IMR-90 (cell line): ENCODE measurements at regions not wholly inside any gene's neighbourhood (a gene's known extent, or its start where the extent isn't known, plus 50 kb on each side); places are given as distances from the start of the nearest gene placed in this dataset.
A peak's percentile ranks its signal among the peaks of the same experiment; 100 is the strongest.

Experiments
- ATAC-seq: fragments of 200-7000 bp; cut with Tn5 transposase; 2 replicates; pipeline ENCODE4 v1.9.1; 2020; ENCODE audit warnings: low read depth, mild to moderate bottlenecking, moderate library complexity
- BruUV-seq: library from RNA; stranded (reverse); fragments of 400-500 nt; replicated peaks from 2 replicates; lab custom pipeline; 2021; lab: Mats Ljungman, UMichigan
- CTCF ChIA-PET: fragments of 300-600 bp; formaldehyde crosslinking; extraction: SDS; loops from one replicate; lab custom pipeline; 2021; ENCODE audit warnings: antibody characterized with exemption; lab: Yijun Ruan, JAX
- POLR2A ChIA-PET: fragments of 300-600 bp; sonication (Branson Sonifier 250); formaldehyde crosslinking; loops from one replicate; lab custom pipeline; 2022; ENCODE audit warnings: antibody characterized with exemption; ENCODE audit not compliant: unreplicated experiment; lab: Charles Lee
- DNase-seq: peaks from one replicate; pipeline ENCODE4 v3.0.0; 2013
- H2AFZ ChIP-seq: replicated peaks from 2 replicates; pipeline ENCODE3; 2013; ENCODE audit warnings: low read length, mild to moderate bottlenecking; ENCODE audit not compliant: poor library complexity
- H2AK5ac ChIP-seq: 2 replicates; pipeline ENCODE4 v1.6.1; 2013; ENCODE audit warnings: low read depth, low read length, inconsistent platforms
- H2AK9ac ChIP-seq: replicated peaks from 2 replicates; pipeline ENCODE3; 2013; ENCODE audit warnings: mild to moderate bottlenecking, low read depth, low read length, moderate library complexity; ENCODE audit not compliant: poor library complexity
- H2BK120ac ChIP-seq: 2 replicates; pipeline ENCODE4 v1.6.1; 2013; ENCODE audit warnings: low read depth, low read length, inconsistent platforms
- H2BK15ac ChIP-seq: 3 replicates; pipeline ENCODE4 v1.6.1; 2013; ENCODE audit warnings: low read depth, low read length, inconsistent platforms
- H2BK20ac ChIP-seq: 2 replicates; pipeline ENCODE4 v1.6.1; 2013; ENCODE audit warnings: low read depth, mild to moderate bottlenecking, inconsistent platforms, low read length, moderate library complexity
- H2BK5ac ChIP-seq: 2 replicates; pipeline ENCODE4 v1.6.1; 2013; ENCODE audit warnings: mild to moderate bottlenecking, low read depth, low read length, inconsistent platforms; ENCODE audit not compliant: poor library complexity, severe bottlenecking
- H3K14ac ChIP-seq: replicated peaks from 2 replicates; pipeline ENCODE4 v1.6.1; 2013; ENCODE audit warnings: low read depth, low read length, inconsistent platforms
- H3K18ac ChIP-seq: 2 replicates; pipeline ENCODE4 v1.6.1; 2013; ENCODE audit warnings: low read depth, low read length, control low read depth
- H3K23ac ChIP-seq: 2 replicates; pipeline ENCODE4 v1.6.1; 2013; ENCODE audit warnings: low read depth, low read length, inconsistent platforms
- H3K27ac ChIP-seq: 2 replicates; pipeline ENCODE4 v1.5.1; 2013; ENCODE audit warnings: mild to moderate bottlenecking, control low read depth, low read length; ENCODE audit not compliant: insufficient read depth
- H3K27me3 ChIP-seq: 2 replicates; pipeline ENCODE4 v1.6.1; 2013; ENCODE audit warnings: low read length; ENCODE audit not compliant: control insufficient read depth, insufficient read depth
- H3K36me3 ChIP-seq: 2 replicates; pipeline ENCODE4 v1.6.1; 2013; ENCODE audit warnings: low read length, mixed read lengths; ENCODE audit not compliant: control insufficient read depth, insufficient read depth
- H3K4ac ChIP-seq: 2 replicates; pipeline ENCODE4 v1.6.1; 2013; ENCODE audit warnings: low read depth, low read length, inconsistent platforms
- H3K4me1 ChIP-seq: 2 replicates; pipeline ENCODE4 v1.6.1; 2013; ENCODE audit warnings: low read length, mixed read lengths; ENCODE audit not compliant: control insufficient read depth, insufficient read depth
- H3K4me2 ChIP-seq: 2 replicates; pipeline ENCODE4 v1.6.1; 2013; ENCODE audit warnings: low read depth, mild to moderate bottlenecking, control low read depth, low read length, moderate library complexity
- H3K4me3 ChIP-seq: 2 replicates; pipeline ENCODE4 v1.5.1; 2013; ENCODE audit warnings: low read depth, mild to moderate bottlenecking, control low read depth, low read length, moderate library complexity; ENCODE audit not compliant: insufficient read depth
- H3K56ac ChIP-seq: 2 replicates; pipeline ENCODE4 v1.6.1; 2013; ENCODE audit warnings: low read length, inconsistent platforms; ENCODE audit not compliant: insufficient read depth; ENCODE audit errors: extremely low read depth
- H3K79me1 ChIP-seq, 2 experiments: 2 replicates each; pipeline ENCODE4 v1.6.1; 2013; ENCODE audit warnings: low read length in 2 of 2, inconsistent platforms in 1 of 2, low read depth in 1 of 2
- H3K9ac ChIP-seq: 2 replicates; pipeline ENCODE4 v1.6.1; 2013; ENCODE audit warnings: low read depth, low read length, control low read depth
- H3K9me1 ChIP-seq: 2 replicates; pipeline ENCODE4 v1.6.1; 2013; ENCODE audit warnings: low read length, inconsistent platforms; ENCODE audit not compliant: insufficient read depth
- H3K9me3 ChIP-seq: 2 replicates; pipeline ENCODE4 v1.6.1; 2013; ENCODE audit warnings: low read length; ENCODE audit not compliant: control insufficient read depth, insufficient read depth
- H4K20me1 ChIP-seq: 2 replicates; pipeline ENCODE4 v1.6.1; 2013; ENCODE audit warnings: low read length, inconsistent platforms; ENCODE audit not compliant: insufficient read depth
- H4K5ac ChIP-seq: 2 replicates; pipeline ENCODE4 v1.6.1; 2013; ENCODE audit warnings: mild to moderate bottlenecking, low read depth, low read length, control low read depth
- H4K8ac ChIP-seq, 2 experiments: 2 replicates each; pipeline ENCODE4 v1.6.1; 2013; ENCODE audit warnings: low read depth in 2 of 2, low read length in 2 of 2, control low read depth in 1 of 2, inconsistent platforms in 1 of 2
- H4K91ac ChIP-seq: 2 replicates; pipeline ENCODE4 v1.6.1; 2013; ENCODE audit warnings: low read depth, low read length, inconsistent platforms; ENCODE audit not compliant: insufficient read depth
- CHD1 ChIP-seq: IDR thresholded peaks from 2 replicates; pipeline ENCODE4 v1.6.1; 2012; ENCODE audit warnings: low read depth, low read length, improper control_type of control experiment
- CTCF ChIP-seq: conservative IDR thresholded peaks from 2 replicates; pipeline ENCODE4 v1.5.1; 2012; ENCODE audit warnings: mild to moderate bottlenecking, low read depth, low read length, improper control_type of control experiment
- ELK1 ChIP-seq: fragments of 150-350 bp; IDR thresholded peaks from 2 replicates; pipeline ENCODE4 v1.6.1; 2016; ENCODE audit warnings: low read depth, mild to moderate bottlenecking, low read length, moderate library complexity, borderline replicate concordance
- FOS ChIP-seq: fragments of 150-350 bp; IDR thresholded peaks from 2 replicates; pipeline ENCODE4 v1.6.1; 2016; ENCODE audit warnings: low read depth, low read length
- MAZ ChIP-seq: IDR thresholded peaks from 2 replicates; pipeline ENCODE4 v1.6.1; 2012; ENCODE audit warnings: low read depth, mild to moderate bottlenecking, low read length, improper control_type of control experiment, moderate library complexity, borderline replicate concordance
- NFE2L2 ChIP-seq: fragments of 150-350 bp; IDR thresholded peaks from 2 replicates; pipeline ENCODE4 v1.6.1; 2016; ENCODE audit warnings: low read depth, mild to moderate bottlenecking, low read length
- POLR2A ChIP-seq: IDR thresholded peaks from 2 replicates; pipeline ENCODE4 v1.6.1; 2012; ENCODE audit warnings: mild to moderate bottlenecking, low read depth, low read length
- RFX5 ChIP-seq: IDR thresholded peaks from 2 replicates; pipeline ENCODE4 v1.8.0; 2012; ENCODE audit warnings: low read depth, mild to moderate bottlenecking, low read length, moderate library complexity
- SMC3 ChIP-seq: fragments of 150-350 bp; IDR thresholded peaks from 2 replicates; pipeline ENCODE4 v1.6.1; 2016; ENCODE audit warnings: low read depth, mild to moderate bottlenecking, antibody characterized with exemption, low read length, moderate library complexity
- USF2 ChIP-seq: fragments of 150-350 bp; IDR thresholded peaks from 2 replicates; pipeline ENCODE4 v1.6.1; 2017; ENCODE audit warnings: mild to moderate bottlenecking, antibody characterized with exemption, low read length, low read depth
- WGBS, 2 experiments: methylation state at CpG; one replicate each; pipeline versions ENCODE4 v1.1.5 to v1.1.7; 2013; ENCODE audit warnings: missing lambda C conversion rate in 2 of 2; ENCODE audit not compliant: insufficient read length in 1 of 2; ENCODE audit errors: extremely low coverage in 2 of 2; 5-methylcytosine and 5-hydroxymethylcytosine counted together
- dilution Hi-C: fragments of 300-500 bp; cut with HindIII; formaldehyde crosslinking; loops from one replicate; pipeline ENCODE4 v1.14.3; 2018; ENCODE audit warnings: low sequenced_read_pairs; ENCODE audit not compliant: unreplicated experiment
- in situ Hi-C: fragments of 300-500 bp; cut with MboI; formaldehyde crosslinking; loops from 3 replicates; pipeline ENCODE4 v1.14.3; 2019; ENCODE audit warnings: low sequenced_read_pairs, inconsistent platforms, mixed read lengths
- intact Hi-C: fragments of 100-400 bp; cut with micrococcal nuclease; formaldehyde crosslinking; loops from 2 replicates; pipeline ENCODE4 v1.10.0; 2022

GRCh38 chr9:96027251-96028131, 152.0 kb downstream of the ERCC6L2 start:
- no peak overlapping the region for H2AK9ac ChIP-seq

More at GRCh38 chr9:96027251-96028131, 152.0 kb downstream of the ERCC6L2 start:
- H3K4me1 ChIP-seq = no peaks in the 10 kb centered on the region; the same call in 1 of the 2 replicates
- H4K8ac ChIP-seq = no peak overlapping the region
- no peak overlapping the region for H4K91ac ChIP-seq
- H4K20me1 ChIP-seq = 0 out of 2 replicates have a peak, but pooled peaks cover 5% of the 10 kb centered on the region
- H3K27ac ChIP-seq = no peak overlapping the region
- H3K18ac ChIP-seq = no peak overlapping the region
- peak overlapping the region; percentile 83 for H2BK5ac ChIP-seq
- H3K56ac ChIP-seq = no peak overlapping the region
- H3K79me1 ChIP-seq = no peaks in the 10 kb centered on the region
- H3K4me3 ChIP-seq = no peak overlapping the region
- H3K4me2 ChIP-seq = no peak overlapping the region
- no peaks in the 10 kb centered on the region for H3K9me1 ChIP-seq
- H3K4ac ChIP-seq = no peak overlapping the region
- H2BK120ac ChIP-seq = no peak overlapping the region
- H3K9ac ChIP-seq = no peak overlapping the region
- ChIA-PET CTCF (interaction anchor here (0.7 kb wide), 1 partner anchor 97 kb away, joined by 3 read pairs; no protein-coding TSS in a partner anchor), POLR2A (no interaction called here)
- H3K14ac ChIP-seq = no peak overlapping the region
- no peaks in the 10 kb centered on the region for H3K36me3 ChIP-seq
- no peak for DNase-seq
- intact Hi-C loops = loop anchor here (10.0 kb wide), 1 partner anchor 187 kb away; no protein-coding TSS in a partner anchor
- no peak overlapping the region for H4K5ac ChIP-seq
- TF ChIP-seq CHD1 = no peak
- no peak for TF ChIP-seq POLR2A
- no peak for TF ChIP-seq SMC3
- no peak for TF ChIP-seq CTCF
- no peak for TF ChIP-seq RFX5
- TF ChIP-seq NFE2L2 = no peak
- no peak for TF ChIP-seq ELK1
- no peak for TF ChIP-seq MAZ
- TF ChIP-seq FOS = no peak
- no peak for TF ChIP-seq USF2
- peaks cover 5% of the 10 kb centered on the region; the same call in 1 of the 2 replicates for H3K9me3 ChIP-seq
- no peak overlapping the region; the same call in 1 of the 2 replicates for H2AK5ac ChIP-seq
- no peak overlapping the region for H3K23ac ChIP-seq
- H2AFZ ChIP-seq = peak overlapping the region; percentile 41
- no TSS peak for BruUV-seq
- dilution Hi-C loops = no loop called here
- H2BK20ac ChIP-seq = no peak overlapping the region
- no peak; the same call in 1 of the 2 replicates for ATAC-seq
- WGBS, 2 experiments = 33% methylated on average over 21 of the region's 72 CpGs; no CpG with 5 or more reads in 1 of the 2 experiments
- peaks cover 71% of the 10 kb centered on the region for H3K27me3 ChIP-seq
- no peak overlapping the region for H2BK15ac ChIP-seq
- in situ Hi-C loops = no loop called here
